Kidney glomerular epithelial cell (primary cell): ENCODE measurements at regions not wholly inside any gene's neighbourhood (a gene's known extent, or its start where the extent isn't known, plus 50 kb on each side); places are given as distances from the start of the nearest gene placed in this dataset.
A peak's percentile ranks its signal among the peaks of the same experiment; 100 is the strongest.
"Not testable (repeated sequence)": the region's sequence is repeated elsewhere in the genome, so short reads cannot be mapped to it uniquely, and the experiment has no call there.

Experiments used
- DNase-seq: peaks from one replicate; lab custom pipeline; 2025; lab: John Stamatoyannopoulos, UW

DNA sequence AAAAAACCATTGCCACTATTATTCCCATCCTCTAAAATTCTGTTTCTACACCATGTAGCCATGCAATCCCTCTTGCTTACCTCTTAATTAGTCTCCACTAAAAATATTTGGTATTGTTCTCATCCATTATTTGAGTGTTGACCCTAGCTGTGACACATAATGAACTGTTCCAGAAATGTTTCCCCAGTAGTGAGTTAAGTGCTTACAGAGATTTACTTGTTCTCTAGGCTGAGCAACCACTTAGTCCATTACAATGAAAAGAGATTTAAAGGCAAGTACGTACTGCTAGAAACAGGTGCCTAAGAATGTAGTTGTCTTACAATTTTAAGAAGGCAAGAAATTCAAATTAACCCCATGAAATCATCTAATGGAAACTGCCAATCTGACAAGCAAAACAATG, 112.7 kb upstream of the PTPN13 start:
- no peak for DNase-seq

DNA sequence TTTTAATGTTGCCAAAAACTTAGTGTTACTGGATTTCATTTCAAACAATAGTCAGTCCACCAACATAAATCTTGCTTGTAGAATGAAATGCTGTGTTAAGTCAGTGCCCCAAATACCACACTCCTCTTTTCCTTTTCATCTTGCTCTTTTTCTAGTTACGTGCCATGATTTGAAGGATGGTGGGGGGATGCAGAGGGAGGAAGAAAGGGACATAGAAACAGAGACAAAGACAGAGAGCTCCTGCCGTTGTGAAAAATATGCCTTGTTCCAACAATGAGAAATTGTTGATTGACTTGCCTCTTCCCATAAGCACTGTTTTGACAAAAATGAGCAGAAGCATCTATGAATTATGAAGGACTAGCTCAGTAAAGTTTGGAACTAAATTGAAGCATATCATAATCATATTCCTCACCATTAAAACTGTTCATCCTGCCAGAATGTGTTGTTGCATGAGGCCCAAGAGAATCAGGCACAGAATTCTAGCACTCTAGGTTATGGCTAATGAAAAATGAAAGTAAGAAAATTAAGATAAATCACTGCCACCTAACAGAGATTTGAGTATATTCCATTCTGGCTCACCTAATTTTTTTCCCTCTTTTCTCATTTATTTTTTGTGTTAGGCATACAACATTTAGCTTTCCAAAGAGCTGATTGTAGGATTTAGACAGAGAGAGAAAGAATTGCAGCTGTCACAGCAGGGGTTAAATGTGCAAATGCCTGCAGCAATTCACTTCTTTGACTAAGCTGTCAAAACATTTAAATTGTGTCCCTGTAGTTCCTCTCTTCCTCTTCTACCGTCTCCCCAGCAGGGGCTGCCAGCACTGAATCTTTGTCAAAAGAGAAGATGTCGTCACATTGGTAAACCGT, 111.6 kb upstream of the PTPN13 start:
- DNase-seq: no peak

- no peak for DNase-seq
Measured at GRCh38 chr4:86483173-86483490, 111.0 kb upstream of the PTPN13 start.

- DNase-seq: no peak
Measured at GRCh38 chr4:86483773-86484172, 110.3 kb upstream of the PTPN13 start.

GRCh38 chr4:86484241-86484640, 109.9 kb upstream of the PTPN13 start:
- no peak for DNase-seq

DNA sequence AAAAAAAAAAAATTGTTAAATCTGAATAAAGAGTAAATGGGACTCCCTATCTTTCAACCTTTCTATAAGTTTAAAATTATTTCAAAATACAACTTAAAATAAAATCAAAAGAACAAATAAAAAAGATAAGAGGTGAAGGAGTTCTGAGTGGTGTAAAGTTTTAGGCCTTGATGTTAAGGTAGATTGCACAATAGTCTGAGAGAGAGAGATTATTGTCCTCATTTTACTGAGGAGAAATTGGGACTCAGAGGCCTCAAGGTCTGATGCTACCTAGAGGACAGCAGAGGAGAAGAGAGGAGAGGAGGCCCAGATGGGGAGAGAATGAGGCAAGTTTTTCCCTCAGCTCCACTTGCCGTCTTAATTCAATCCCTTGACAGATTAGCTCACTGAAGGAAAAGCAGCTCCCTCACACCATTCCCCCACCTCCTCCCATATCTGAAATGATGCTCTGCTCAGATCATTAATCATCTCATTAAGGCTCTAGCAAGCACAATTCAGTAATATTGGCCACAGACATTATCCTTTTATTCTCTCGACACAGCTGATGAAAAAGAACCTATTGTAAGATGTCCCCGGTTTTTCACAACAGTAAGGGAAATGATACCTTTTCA, 106.3 kb upstream of the PTPN13 start:
- no peak for DNase-seq

DNA sequence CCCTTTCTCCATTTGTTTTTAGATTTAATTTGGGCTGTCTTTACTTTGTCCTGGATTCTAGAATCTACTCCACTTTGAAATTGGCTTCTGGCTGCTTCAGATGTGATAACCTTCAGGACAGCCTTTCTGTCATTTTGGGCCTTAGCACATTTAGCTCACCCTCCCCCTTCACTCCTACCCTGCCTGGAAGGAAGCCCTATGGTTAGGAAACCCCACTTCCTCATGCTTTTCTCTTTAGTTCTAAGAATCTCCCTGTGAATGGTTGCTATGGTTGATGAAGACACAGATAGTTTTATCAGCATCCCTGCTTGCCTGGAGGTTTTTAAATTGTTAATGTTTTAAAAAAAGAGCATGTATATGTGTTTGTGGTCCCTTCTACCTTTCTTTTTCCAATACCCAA, 100.7 kb upstream of the PTPN13 start:
- DNase-seq: no peak

GRCh38 chr4:86496094-86497080, 97.7 kb upstream of the PTPN13 start:
- peak; percentile 73 for DNase-seq

- DNase-seq: peak; percentile 73
Measured at GRCh38 chr4:86497131-86497530, 97.0 kb upstream of the PTPN13 start.

DNA sequence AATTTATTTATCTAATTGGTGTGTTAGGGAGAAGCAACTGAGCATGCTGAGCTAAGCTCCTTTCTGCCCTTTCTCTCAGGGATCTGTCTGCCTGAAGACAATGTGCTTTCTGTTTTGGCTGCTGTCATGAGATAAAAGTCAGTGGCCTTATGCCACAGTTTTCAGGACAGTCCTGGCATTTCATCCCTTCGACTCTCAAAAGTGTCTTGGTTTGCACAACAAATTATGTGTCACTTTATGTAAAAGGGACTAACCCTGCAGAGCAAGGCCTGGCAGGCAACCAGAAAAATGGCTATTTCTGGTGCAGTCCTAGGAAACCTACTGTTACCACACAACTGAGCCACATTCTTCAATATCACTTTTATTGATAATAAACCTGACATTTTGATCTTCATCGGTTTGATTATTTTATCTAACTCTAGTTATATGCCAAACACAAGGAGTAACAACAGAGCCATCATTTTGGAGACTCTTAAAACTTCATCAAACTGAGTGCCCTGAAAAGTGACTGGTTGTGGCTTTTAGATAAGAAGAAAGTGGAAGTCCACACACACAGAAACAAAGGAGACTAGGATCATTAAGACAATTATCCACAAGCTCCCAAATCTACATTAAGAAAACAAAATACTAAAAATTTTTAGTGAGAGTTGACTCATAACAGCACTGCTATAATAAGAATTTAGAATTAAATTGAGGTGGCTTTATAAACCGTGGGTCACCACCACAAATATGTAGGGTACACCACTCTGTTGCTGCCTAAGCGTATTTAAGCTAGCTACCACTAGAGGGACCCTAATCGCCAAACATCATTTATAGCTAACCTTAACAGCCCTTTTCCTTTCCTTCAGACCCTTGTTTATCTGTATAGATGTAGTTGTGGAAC, 95.9 kb upstream of the PTPN13 start:
- peak; percentile 57 for DNase-seq

DNA sequence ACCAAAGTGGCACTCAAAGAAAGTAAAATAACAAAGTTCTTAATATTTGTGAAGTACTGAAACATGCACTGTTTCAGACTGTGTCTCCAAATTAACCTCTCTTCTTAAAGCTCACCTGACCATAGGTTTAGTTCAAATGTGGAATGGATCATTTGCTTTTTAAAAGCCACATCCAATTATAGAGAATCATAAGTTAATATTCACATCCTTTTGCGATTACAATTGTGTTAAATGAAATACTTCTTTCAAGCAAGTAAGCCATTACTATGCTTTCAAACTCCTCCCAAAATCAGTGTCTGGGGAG, 95.3 kb upstream of the PTPN13 start:
- no peak for DNase-seq

DNA sequence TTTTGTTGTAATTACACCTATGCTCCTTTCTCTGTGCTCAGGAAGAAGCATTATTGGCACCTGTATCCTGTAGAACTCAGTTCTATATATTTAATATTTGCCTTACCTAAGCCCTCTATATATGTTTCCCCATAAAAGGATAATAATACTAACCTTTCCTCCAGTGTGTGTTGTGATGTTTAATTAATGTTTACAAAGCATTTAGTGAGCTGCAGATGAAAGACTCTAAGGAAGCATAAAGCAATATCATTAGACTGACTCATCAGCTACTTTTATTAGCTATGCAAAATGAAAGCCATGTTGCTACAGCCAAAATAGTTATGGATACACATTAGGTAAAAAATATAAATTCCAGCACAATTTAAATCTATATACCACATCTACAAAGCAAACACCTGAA, 93.6 kb upstream of the PTPN13 start:
- no peak for DNase-seq

DNA sequence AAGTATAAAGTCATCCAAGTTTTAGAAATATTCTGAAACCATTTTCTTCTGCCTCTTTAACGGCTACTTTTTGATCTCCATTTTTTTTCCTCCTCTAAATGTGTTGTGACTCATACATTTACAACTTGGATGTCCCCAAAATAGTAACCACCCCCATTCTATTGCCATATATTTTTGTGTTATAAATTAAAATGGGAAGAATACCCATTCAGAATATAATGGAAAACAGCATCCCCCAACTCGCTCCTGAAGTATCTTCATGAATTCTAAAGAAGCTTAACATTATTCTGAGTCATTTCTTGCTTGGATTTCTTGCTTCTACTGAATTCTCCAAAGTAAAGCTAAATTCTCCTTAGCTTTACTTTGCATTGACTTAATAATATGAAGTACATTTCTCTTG, 92.0 kb upstream of the PTPN13 start:
- no peak for DNase-seq

DNA sequence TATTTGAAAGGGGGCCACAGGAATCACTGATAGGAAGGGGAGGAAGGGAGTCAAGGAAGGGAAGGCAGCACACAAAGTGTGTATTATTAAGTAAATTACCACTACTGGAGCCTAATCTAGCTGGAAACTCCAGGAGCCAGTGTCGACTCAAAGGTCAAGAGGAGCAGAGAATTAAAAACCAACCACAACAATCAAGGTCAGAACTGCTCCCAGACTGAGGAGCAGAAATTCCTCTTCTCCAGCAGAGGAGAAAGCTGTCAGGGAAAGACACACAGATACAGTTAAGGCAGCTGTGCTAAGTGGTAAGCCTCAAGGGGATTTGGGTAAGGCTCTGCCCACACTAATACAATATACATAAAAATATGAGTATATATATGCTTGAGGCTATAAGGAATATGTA, 87.5 kb upstream of the PTPN13 start:
- DNase-seq: peak; percentile 68

DNA sequence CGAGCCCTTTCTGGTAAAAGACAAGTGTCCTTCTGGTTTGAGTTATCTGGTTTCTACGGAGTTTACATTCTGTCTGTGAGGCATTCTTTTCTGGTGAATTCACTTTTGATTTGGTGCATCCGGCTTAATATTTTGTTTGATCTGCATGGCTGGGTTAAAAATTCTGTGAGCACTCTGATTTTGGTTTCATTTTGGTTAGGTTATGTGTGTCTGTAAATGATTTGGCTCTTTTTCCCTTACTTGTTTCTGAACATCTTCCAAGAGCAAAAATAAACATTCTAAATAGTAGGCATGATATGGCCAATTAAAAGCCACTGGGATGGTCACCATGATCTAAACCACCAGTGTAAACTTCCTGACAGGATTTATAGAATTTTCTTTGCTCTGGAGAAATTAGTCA, 85.7 kb upstream of the PTPN13 start:
- DNase-seq: peak; percentile 72

- DNase-seq: no peak
Measured at GRCh38 chr4:86511590-86511989, 82.5 kb upstream of the PTPN13 start.

DNA sequence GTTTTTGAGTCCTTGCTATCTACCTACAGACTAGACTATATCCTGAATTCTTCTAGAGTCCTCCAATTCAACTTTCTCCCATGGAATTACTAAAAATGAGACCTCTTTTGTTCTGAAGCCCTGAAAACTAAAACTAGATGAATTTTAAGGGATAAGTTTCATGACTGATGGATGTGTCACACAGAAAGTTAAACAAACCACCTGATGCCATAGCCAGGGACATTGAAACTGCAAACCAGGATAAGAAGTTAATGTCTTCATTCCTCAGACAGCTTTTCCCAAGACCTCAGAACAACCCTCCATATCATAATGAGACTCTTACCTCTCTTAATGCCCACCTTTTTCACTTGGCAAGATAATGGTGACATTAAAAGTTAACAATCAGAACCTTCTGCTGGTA, 81.5 kb upstream of the PTPN13 start:
- DNase-seq: no peak

GRCh38 chr4:86515963-86516362, 78.2 kb upstream of the PTPN13 start:
- not testable (repeated sequence) for DNase-seq

DNA sequence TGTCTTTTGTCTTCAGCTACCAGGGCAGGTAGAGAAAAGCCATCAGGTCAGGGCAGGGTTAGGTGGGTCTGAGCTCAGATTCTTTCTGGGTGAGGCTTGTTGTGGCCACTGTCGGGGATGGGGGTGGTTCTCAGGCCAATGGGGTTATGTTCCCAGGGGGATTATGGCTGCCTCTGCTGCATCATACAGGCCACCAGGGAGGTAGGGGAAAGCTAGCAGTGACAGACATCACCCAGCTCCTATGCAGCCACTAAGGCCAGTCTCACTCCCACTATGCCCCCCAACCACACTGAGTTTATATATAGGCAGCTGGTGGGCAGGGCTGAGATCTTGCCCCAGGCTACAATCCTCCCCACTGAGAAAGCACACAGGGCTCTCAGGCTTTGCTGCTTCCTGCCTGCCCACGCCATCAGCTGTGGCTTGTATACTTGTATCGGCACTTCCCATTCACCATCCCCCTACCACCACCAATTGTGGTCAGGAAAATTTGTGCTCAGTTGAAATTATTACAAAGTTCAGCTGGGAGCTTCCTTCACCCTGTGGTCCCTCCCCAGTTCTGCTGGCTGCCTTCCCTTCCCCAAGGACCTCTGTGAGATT, 72.6 kb upstream of the PTPN13 start:
- DNase-seq: no peak

- no peak for DNase-seq
Measured at GRCh38 chr4:86522349-86522748, 71.8 kb upstream of the PTPN13 start.

- no peak for DNase-seq
Measured at GRCh38 chr4:86523333-86523732, 70.8 kb upstream of the PTPN13 start.
